Heart right ventricle (tissue), 16 donors: ENCODE measurements at regions not wholly inside any gene's neighbourhood (a gene's known extent, or its start where the extent isn't known, plus 50 kb on each side); places are given as distances from the start of the nearest gene placed in this dataset.
"Not testable (repeated sequence)": the region's sequence is repeated elsewhere in the genome, so short reads cannot be mapped to it uniquely, and the experiment has no call there.

Experiments used
- ATAC-seq, 8 donors: fragments of 200-7000 bp; cut with Tn5 transposase; one replicate each; pipeline ENCODE4 v1.9.1; 2020; ENCODE audit warnings: mild to moderate bottlenecking in 8 of 8, moderate library complexity in 8 of 8, moderate number of reproducible peaks in 1 of 8
- DNase-seq, 2 donors: peaks; one replicate each; pipeline ENCODE4 v3.0.0-alpha.2; 2020
- H3K27ac ChIP-seq, 10 donors: fragments of 200-600 bp; sonication (generic) in 2 of 10; one replicate each; pipeline versions ENCODE4 v1.5.0 to v1.8.0; 2020 to 2022; ENCODE audit warnings: mild to moderate bottlenecking in 3 of 10
- H3K27me3 ChIP-seq, 7 donors: fragments of 200-600 bp; one replicate each; pipeline ENCODE4 v1.8.0; 2021 to 2022; ENCODE audit warnings: mild to moderate bottlenecking in 2 of 7
- H3K36me3 ChIP-seq, 9 donors: fragments of 200-600 bp; sonication (generic) in 1 of 9; one replicate each; pipeline versions ENCODE4 v1.5.0 to v1.8.0; 2020 to 2022; ENCODE audit warnings: mild to moderate bottlenecking in 2 of 9
- H3K4me1 ChIP-seq, 9 donors: fragments of 200-600 bp; sonication (generic) in 1 of 9; one replicate each; pipeline versions ENCODE4 v1.5.0 to v1.8.0; 2020 to 2022; ENCODE audit warnings: mild to moderate bottlenecking in 4 of 9
- H3K4me3 ChIP-seq, 10 donors: fragments of 200-600 bp; sonication (generic) in 2 of 10; one replicate each; pipeline versions ENCODE4 v1.5.0 to v1.8.0; 2020 to 2022; ENCODE audit warnings: mild to moderate bottlenecking in 7 of 10, moderate library complexity in 2 of 10
- H3K9me3 ChIP-seq, 11 donors: fragments of 200-600 bp in 10 of 11; sonication (generic) in 2 of 11; one replicate each; pipeline versions ENCODE4 v1.5.0 to v1.8.0; 2013 to 2022; ENCODE audit warnings: mild to moderate bottlenecking in 2 of 11, control low read depth in 1 of 11, moderate library complexity in 1 of 11
- WGBS, 2 donors: extraction: QIAGEN DNeasy Blood & Tissue Kit; methylation state at CpG; one replicate each; pipeline ENCODE4 v1.1.7; 2013; ENCODE audit warnings: inconsistent platforms in 1 of 2; 5-methylcytosine and 5-hydroxymethylcytosine counted together
- intact Hi-C, 10 donors: fragments of 100-400 bp; cut with DNase I; formaldehyde crosslinking; loops; one replicate each; pipeline versions ENCODE4 v1.11.1 to v1.14.2; 2022
- TF ChIP-seq, protein P1 (sequence below), 9 donors: fragments of 200-600 bp; sonication (generic) in 2 of 9; IDR thresholded peaks; one replicate each; pipeline versions ENCODE4 v1.5.0 to v1.8.0; 2021 to 2022; ENCODE audit warnings: antibody characterized with exemption in 9 of 9, mild to moderate bottlenecking in 5 of 9, moderate library complexity in 1 of 9
- donor health status: Arrhythmogenic right ventricular cardiomyopathy.
- donor health status: ischemic (EF 13 %, LVEDD 7.1; RV severe dilation, severe dysfunction).
- donor health status: healthy with polysubstance abuse.
- donor health status: DM: no; HTN: yes; CAD: no.
- donor health status: DM: no; HTN: no; CAD: no.
- donor health status: ischemic (EF 25% LVEDD 6.9; RV normal size, moderate dysfunction).
- donor health status: ischemic (EF 25% LVEDD 5.7; RV mildly dilated, moderate dysfunction).
- donor health status: healthy.
- donor health status: DM: yes; HTN: yes; CAD: no.
- donor health status: Ischemic cardiomyopathy.
- donor health status: ischemic (EF 35%, LVEDD 5.7; RV mildly dilated, moderate dysfunction).
- donor health status: nonischemic (EF 11% LVEDD 7.7; RV severe dilation, severe dysfunction).
- donor health status: DM: yes; HTN: yes; CAD: no.
- donor health status: PGD.
- donor health status: ischemic (EF 29% LVEDD 5.4; RV normal size, mild dysfunction).
- donor health status: nonischemic (EF 23%, LVEDD 6.1; RV moderate dilation, normal function).

DNA sequence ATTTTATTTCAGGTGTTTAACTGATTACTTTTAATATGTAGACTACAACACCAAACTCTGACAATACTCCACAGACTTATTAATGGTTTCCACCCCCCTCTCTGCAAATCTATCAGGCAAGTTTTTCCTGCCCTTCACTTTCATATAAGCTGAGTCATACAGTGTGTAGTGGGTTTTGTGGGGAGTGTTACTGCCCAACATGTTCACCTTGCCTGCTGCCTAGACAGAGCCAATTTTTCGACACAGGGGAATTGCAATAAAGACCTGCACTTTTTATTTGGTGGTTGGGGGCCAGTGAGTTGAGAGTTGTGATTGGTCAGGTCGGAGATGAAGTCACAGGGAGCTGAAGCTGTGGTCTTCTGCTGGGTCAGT lies 119.7 kb downstream of the PPIAL4G start:
- WGBS, 2 donors, result 84 to 91% methylated on average over 2 of the region's 2 CpGs
- no peaks in the 10 kb centered on the region for H3K9me3 ChIP-seq
- H3K27me3 ChIP-seq, result peaks cover 0 to 70% (median 60%) of the 10 kb centered on the region in 7 donors
- H3K27ac ChIP-seq, result no peak overlapping the region
- no peak for ATAC-seq
- H3K4me3 ChIP-seq, result no peak overlapping the region
- intact Hi-C loops, result no loop called here
- H3K4me1 ChIP-seq, result peaks cover 2 to 12% (median 11%) of the 10 kb centered on the region in 9 donors
- H3K36me3 ChIP-seq, result no peaks in the 10 kb centered on the region
- TF ChIP-seq, protein P1, sequence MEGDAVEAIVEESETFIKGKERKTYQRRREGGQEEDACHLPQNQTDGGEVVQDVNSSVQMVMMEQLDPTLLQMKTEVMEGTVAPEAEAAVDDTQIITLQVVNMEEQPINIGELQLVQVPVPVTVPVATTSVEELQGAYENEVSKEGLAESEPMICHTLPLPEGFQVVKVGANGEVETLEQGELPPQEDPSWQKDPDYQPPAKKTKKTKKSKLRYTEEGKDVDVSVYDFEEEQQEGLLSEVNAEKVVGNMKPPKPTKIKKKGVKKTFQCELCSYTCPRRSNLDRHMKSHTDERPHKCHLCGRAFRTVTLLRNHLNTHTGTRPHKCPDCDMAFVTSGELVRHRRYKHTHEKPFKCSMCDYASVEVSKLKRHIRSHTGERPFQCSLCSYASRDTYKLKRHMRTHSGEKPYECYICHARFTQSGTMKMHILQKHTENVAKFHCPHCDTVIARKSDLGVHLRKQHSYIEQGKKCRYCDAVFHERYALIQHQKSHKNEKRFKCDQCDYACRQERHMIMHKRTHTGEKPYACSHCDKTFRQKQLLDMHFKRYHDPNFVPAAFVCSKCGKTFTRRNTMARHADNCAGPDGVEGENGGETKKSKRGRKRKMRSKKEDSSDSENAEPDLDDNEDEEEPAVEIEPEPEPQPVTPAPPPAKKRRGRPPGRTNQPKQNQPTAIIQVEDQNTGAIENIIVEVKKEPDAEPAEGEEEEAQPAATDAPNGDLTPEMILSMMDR (IDR thresholded peaks at IDR 0.05), result no peak
- DNase-seq, result no peak

GRCh38 chr1:148362626-148363438 lies 120.3 kb downstream of the PPIAL4G start:
- Histone ChIP-seq H3K4me1 (peaks cover 2 to 12% (median 11%) of the 10 kb centered on the region in 9 donors), H3K4me3 (peak overlapping the region in 1 of 10 donors; percentile 14), H3K36me3 (no peaks in the 10 kb centered on the region), H3K9me3 (no peaks in the 10 kb centered on the region), H3K27me3 (peaks cover 0 to 76% (median 66%) of the 10 kb centered on the region in 7 donors), H3K27ac (no peak overlapping the region)
- intact Hi-C loops, result no loop called here
- no peak for DNase-seq
- ATAC-seq, result no peak
- 30 to 33% methylated on average over 29 of the region's 29 CpGs for WGBS, 2 donors
- TF ChIP-seq, protein P1 (IDR thresholded peaks at IDR 0.05), result no peak

GRCh38 chr1:148362216-148362611 lies 120.9 kb downstream of the PPIAL4G start:
- Histone ChIP-seq H3K4me1 (peaks cover 2 to 12% (median 11%) of the 10 kb centered on the region in 9 donors), H3K4me3 (no peak overlapping the region), H3K9me3 (no peaks in the 10 kb centered on the region), H3K27ac (no peak overlapping the region), H3K27me3 (peaks cover 0 to 76% (median 72%) of the 10 kb centered on the region in 7 donors), H3K36me3 (no peaks in the 10 kb centered on the region)
- ATAC-seq (no peak), DNase-seq (no peak)
- TF ChIP-seq, protein P1 (IDR thresholded peaks at IDR 0.05), result no peak
- intact Hi-C loops, result no loop called here
- 3 to 6% methylated on average over 20 of the region's 20 CpGs for WGBS, 2 donors

DNA sequence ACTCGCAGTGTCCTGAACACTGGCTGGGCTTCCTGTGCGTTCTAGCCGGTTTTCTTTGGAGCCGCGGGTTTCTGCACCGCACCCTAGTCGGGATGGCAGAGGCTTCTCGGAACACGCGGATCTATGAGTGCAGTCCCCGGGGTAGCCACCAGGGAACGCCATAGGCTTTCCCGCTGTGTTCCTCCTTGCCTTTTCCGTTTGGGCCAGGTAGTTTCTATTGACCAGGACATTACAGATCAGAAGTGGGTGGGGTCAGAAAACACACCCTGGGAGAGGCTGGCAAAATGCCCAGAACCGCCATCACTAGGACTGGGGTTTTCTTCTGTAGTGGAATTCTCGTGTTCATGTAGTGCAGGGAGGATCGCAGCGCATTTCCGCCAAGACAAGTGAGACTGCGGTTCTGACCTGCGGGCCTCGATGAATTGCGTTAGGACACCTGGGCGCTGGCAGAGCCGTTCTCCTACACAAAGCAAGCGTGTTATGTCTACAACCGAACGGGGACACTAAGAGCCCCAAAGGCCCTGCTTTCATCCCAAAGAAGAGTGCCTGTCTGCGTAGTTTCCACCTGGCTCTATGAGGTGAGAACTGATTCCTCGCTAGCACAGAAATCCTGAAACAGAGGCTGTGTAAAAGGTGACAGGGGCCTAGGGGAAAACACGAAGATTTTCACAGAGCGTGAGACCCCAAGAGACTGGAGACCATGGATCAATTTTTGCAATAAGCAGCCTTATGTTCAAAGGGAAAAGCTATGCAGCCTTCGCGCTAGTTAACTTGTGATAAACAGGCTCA lies 121.5 kb downstream of the PPIAL4G start:
- Histone ChIP-seq H3K27me3 (peaks cover 0 to 82% (median 77%) of the 10 kb centered on the region in 7 donors), H3K4me3 (peak overlapping the region in 5 of 10 donors; percentile 11 to 32 (median 20)), H3K4me1 (peaks cover 2 to 12% (median 11%) of the 10 kb centered on the region in 9 donors)
- WGBS, 2 donors, result 7% methylated on average over 34 of the region's 34 CpGs
- H3K27ac ChIP-seq, intact Hi-C loops, H3K36me3 ChIP-seq, H3K9me3 ChIP-seq: not testable (repeated sequence)
- ATAC-seq, result peak in 1 of 8 donors; percentile 28
- peak; percentile 14 to 25 for DNase-seq
- TF ChIP-seq, protein P1 (IDR thresholded peaks at IDR 0.05), result peak in 4 of 9 donors; percentile 22 to 47 (median 41)
